B cell (primary cell): ENCODE measurements at regions not wholly inside any gene's neighbourhood (a gene's known extent, or its start where the extent isn't known, plus 50 kb on each side); places are given as distances from the start of the nearest gene placed in this dataset.

Source experiments
- ATAC-seq: fragments of 200-7000 bp; cut with Tn5 transposase; one replicate; pipeline ENCODE4 v1.10.0; 2021; ENCODE audit warnings: low read depth, mild to moderate bottlenecking, moderate number of reproducible peaks, moderate library complexity
- CTCF ChIA-PET: fragments of 350-600 bp; sonication (Branson Sonifier 250); formaldehyde crosslinking; loops from one replicate; lab custom pipeline; 2021; ENCODE audit warnings: antibody characterized with exemption, inconsistent platforms; lab: Charles Lee
- POLR2A ChIA-PET: fragments of 350-600 bp; sonication (Branson Sonifier 250); formaldehyde crosslinking; loops from one replicate; lab custom pipeline; 2021; ENCODE audit warnings: antibody characterized with exemption; lab: Charles Lee
- DNase-seq: peaks from one replicate; pipeline ENCODE4 v3.0.0; 2013
- H2AFZ ChIP-seq: 2 replicates; pipeline ENCODE4 v1.6.1; 2012; ENCODE audit warnings: mild to moderate bottlenecking, low read depth, low read length; ENCODE audit not compliant: insufficient read depth, poor library complexity, severe bottlenecking
- H3K27ac ChIP-seq, 2 donors: 1 replicate in 1 of 2; 2 replicates in 1 of 2; pipeline ENCODE4 v1.5.1; 2012 to 2013; ENCODE audit warnings: low read length in 2 of 2, mild to moderate bottlenecking in 2 of 2, moderate library complexity in 1 of 2
- H3K27me3 ChIP-seq, 4 experiments: fragments of 200-600 bp in 1 of 4; sonication (generic) in 1 of 4; replicated peaks in 1 of 4; 1 replicate in 2 of 4; 2 replicates in 2 of 4; pipeline versions ENCODE4 v1.6.1 to v1.7.0; 2013 to 2016; ENCODE audit warnings: low read length in 3 of 4, mild to moderate bottlenecking in 2 of 4, mixed read lengths in 1 of 4, moderate library complexity in 1 of 4; ENCODE audit not compliant: insufficient read depth in 4 of 4, control insufficient read depth in 3 of 4; ENCODE audit errors: control extremely low read depth in 1 of 4
- H3K36me3 ChIP-seq, 2 experiments: replicated peaks in 1 of 2; 1 replicate in 1 of 2; 2 replicates in 1 of 2; pipeline versions ENCODE4 v1.6.1 to v1.7.1; 2013; ENCODE audit warnings: low read length in 1 of 2; ENCODE audit not compliant: insufficient read depth in 2 of 2, control insufficient read depth in 1 of 2; ENCODE audit errors: control extremely low read depth in 1 of 2, extremely low read depth in 1 of 2
- H3K4me1 ChIP-seq, 2 donors: fragments of 200-600 bp in 1 of 2; sonication (generic) in 1 of 2; 1 replicate in 1 of 2; 2 replicates in 1 of 2; pipeline versions ENCODE4 v1.5.1 to v1.6.1; 2013 to 2017; ENCODE audit warnings: low read length in 2 of 2; ENCODE audit not compliant: control insufficient read depth in 2 of 2, insufficient read depth in 2 of 2
- H3K4me2 ChIP-seq: replicated peaks from 2 replicates; pipeline ENCODE3; 2012; ENCODE audit warnings: mild to moderate bottlenecking, low read depth, low read length; ENCODE audit not compliant: poor library complexity, severe bottlenecking
- H3K4me3 ChIP-seq, 5 experiments: fragments of 200-600 bp in 1 of 5; sonication (generic) in 1 of 5; 1 replicate in 3 of 5; 2 replicates in 2 of 5; pipeline versions ENCODE4 v1.5.1 to v1.7.0; 2011 to 2016; ENCODE audit warnings: low read length in 4 of 5, mild to moderate bottlenecking in 4 of 5, low read depth in 2 of 5, control low read depth in 1 of 5, moderate library complexity in 1 of 5; ENCODE audit not compliant: insufficient read depth in 1 of 5; ENCODE audit errors: control extremely low read depth in 1 of 5, extremely low read depth in 1 of 5
- H3K79me2 ChIP-seq: fragments of 200-600 bp; sonication (generic); one replicate; pipeline ENCODE4 v1.6.0; 2016; ENCODE audit warnings: low read length; ENCODE audit not compliant: control insufficient read depth, insufficient read depth
- H3K9ac ChIP-seq: fragments of 200-600 bp; sonication (generic); 2 replicates; pipeline ENCODE4 v1.6.1; 2017; ENCODE audit warnings: mild to moderate bottlenecking, low read length, moderate library complexity
- H3K9me3 ChIP-seq, 3 donors: one replicate each; pipeline versions ENCODE4 v1.6.1 to v1.7.1; 2013; ENCODE audit warnings: low read length in 2 of 3; ENCODE audit not compliant: control insufficient read depth in 2 of 3, insufficient read depth in 1 of 3; ENCODE audit errors: control extremely low read depth in 1 of 3
- H4K20me1 ChIP-seq: 2 replicates; pipeline ENCODE4 v1.6.0; 2012; ENCODE audit warnings: mild to moderate bottlenecking, low read length; ENCODE audit not compliant: insufficient read depth, control insufficient read depth, poor library complexity, severe bottlenecking
- H3K27ac Mint-ChIP-seq: one replicate; pipeline ENCODE4 v1.8.0; 2021; ENCODE audit warnings: mixed read lengths
- H3K27me3 Mint-ChIP-seq: one replicate; pipeline ENCODE4 v1.8.0; 2021; ENCODE audit warnings: mixed read lengths
- H3K4me1 Mint-ChIP-seq: one replicate; pipeline ENCODE4 v1.8.0; 2021; ENCODE audit warnings: mixed read lengths
- H3K4me3 Mint-ChIP-seq: one replicate; pipeline ENCODE4 v1.8.0; 2021; ENCODE audit warnings: mixed read lengths
- H3K9me3 Mint-ChIP-seq: one replicate; pipeline ENCODE4 v1.8.0; 2022; ENCODE audit warnings: mixed read lengths; ENCODE audit not compliant: insufficient read depth
- EZH2 ChIP-seq: IDR thresholded peaks from 2 replicates; pipeline ENCODE4 v1.6.1; 2012; ENCODE audit warnings: borderline replicate concordance, low read depth, mild to moderate bottlenecking, moderate library complexity, low read length; ENCODE audit not compliant: insufficient read depth, poor library complexity, severe bottlenecking
- WGBS: methylation state at CpG from one replicate; pipeline ENCODE4 v1.1.5; 2013; ENCODE audit warnings: missing lambda C conversion rate; ENCODE audit not compliant: insufficient coverage; 5-methylcytosine and 5-hydroxymethylcytosine counted together
- intact Hi-C: fragments of 100-400 bp; cut with micrococcal nuclease; formaldehyde crosslinking; loops from one replicate; pipeline ENCODE4 v1.10.0; 2022
- TF ChIP-seq, protein P1 (sequence below): fragments of 200-600 bp; IDR thresholded peaks from one replicate; pipeline ENCODE4 v1.8.0; 2022; ENCODE audit warnings: antibody characterized with exemption, mild to moderate bottlenecking

DNA sequence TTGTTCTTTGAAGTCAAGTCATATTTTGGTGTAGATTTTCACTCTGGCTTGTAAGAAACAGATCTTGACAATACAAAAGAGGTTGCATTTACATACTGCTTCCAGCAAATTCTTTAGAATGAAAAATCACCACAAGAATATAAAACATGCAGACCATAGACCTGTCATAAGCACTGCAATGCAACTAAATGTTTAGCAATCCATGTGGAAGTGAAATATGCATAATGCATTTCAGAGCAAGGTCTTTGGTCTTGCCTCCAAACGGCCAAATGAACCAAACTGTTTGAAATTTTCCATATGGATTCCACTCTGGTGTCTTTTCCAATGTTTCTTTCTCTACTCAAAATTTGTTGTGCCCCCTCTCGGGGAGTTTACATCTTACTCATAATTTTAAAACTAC, 271.0 kb upstream of the CDH20 start:
- Histone ChIP-seq H2AFZ (no peak overlapping the region), H3K27ac (no peak overlapping the region), H3K4me3 (no peak overlapping the region), H3K4me2 (no peak overlapping the region), H3K27me3 (no peaks in the 10 kb centered on the region), H3K4me1 (no peaks in the 10 kb centered on the region), H3K9me3 (no peaks in the 10 kb centered on the region), H4K20me1 (no peaks in the 10 kb centered on the region), H3K9ac (no peak overlapping the region), H3K36me3 (no peaks in the 10 kb centered on the region), H3K79me2 (no peaks in the 10 kb centered on the region)
- ChIA-PET CTCF (no interaction called here), POLR2A (no interaction called here)
- Mint-ChIP-seq H3K4me3 (no peak overlapping the region), H3K27me3 (no peaks in the 10 kb centered on the region), H3K27ac (no peak overlapping the region), H3K4me1 (no peaks in the 10 kb centered on the region), H3K9me3 (peaks cover 3% of the 10 kb centered on the region)
- no peak for ATAC-seq
- TF ChIP-seq, protein P1, sequence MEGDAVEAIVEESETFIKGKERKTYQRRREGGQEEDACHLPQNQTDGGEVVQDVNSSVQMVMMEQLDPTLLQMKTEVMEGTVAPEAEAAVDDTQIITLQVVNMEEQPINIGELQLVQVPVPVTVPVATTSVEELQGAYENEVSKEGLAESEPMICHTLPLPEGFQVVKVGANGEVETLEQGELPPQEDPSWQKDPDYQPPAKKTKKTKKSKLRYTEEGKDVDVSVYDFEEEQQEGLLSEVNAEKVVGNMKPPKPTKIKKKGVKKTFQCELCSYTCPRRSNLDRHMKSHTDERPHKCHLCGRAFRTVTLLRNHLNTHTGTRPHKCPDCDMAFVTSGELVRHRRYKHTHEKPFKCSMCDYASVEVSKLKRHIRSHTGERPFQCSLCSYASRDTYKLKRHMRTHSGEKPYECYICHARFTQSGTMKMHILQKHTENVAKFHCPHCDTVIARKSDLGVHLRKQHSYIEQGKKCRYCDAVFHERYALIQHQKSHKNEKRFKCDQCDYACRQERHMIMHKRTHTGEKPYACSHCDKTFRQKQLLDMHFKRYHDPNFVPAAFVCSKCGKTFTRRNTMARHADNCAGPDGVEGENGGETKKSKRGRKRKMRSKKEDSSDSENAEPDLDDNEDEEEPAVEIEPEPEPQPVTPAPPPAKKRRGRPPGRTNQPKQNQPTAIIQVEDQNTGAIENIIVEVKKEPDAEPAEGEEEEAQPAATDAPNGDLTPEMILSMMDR: no peak
- TF ChIP-seq EZH2: no peak
- intact Hi-C loops: no loop called here
- WGBS: no CpG with 5 or more reads among the region's 2 CpGs
- no peak for DNase-seq

DNA sequence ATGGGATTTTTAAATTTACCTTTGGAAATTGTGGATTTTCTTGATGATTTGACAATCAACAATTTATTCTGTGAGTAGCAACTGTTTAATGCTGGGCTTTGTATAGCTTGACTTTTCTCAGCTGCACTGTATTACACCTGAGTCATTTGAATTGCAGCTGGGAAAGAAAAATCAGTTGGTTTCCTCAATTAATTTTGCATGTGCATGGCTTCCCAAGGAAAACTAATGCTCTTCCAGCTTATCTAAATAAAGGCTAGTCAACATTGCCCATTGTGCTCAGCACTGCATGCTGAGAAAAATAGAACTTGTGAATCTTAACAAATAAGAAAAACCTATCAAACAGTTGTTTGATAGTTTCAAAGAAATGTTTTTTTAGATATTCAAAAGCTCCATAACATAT, 268.3 kb upstream of the CDH20 start:
- Mint-ChIP-seq H3K27ac (no peak overlapping the region), H3K9me3 (no peaks in the 10 kb centered on the region), H3K4me1 (no peaks in the 10 kb centered on the region), H3K4me3 (no peak overlapping the region), H3K27me3 (no peaks in the 10 kb centered on the region)
- ChIA-PET POLR2A (no interaction called here), CTCF (no interaction called here)
- Histone ChIP-seq H3K79me2 (no peaks in the 10 kb centered on the region), H3K36me3 (no peaks in the 10 kb centered on the region), H3K4me1 (no peaks in the 10 kb centered on the region), H2AFZ (no peak overlapping the region), H3K9me3 (no peaks in the 10 kb centered on the region), H3K4me2 (no peak overlapping the region), H3K4me3 (no peak overlapping the region), H3K27ac (no peak overlapping the region), H4K20me1 (no peaks in the 10 kb centered on the region), H3K27me3 (no peaks in the 10 kb centered on the region), H3K9ac (no peak overlapping the region)
- intact Hi-C loops: no loop called here
- DNase-seq (no peak), ATAC-seq (no peak)
- TF ChIP-seq, protein P1: no peak
- TF ChIP-seq EZH2: no peak
